ENCODE measurements at regions not wholly inside any gene's neighbourhood (a gene's known extent, or its start where the extent isn't known, plus 50 kb on each side); places are given as distances from the start of the nearest gene placed in this dataset.

DNA sequence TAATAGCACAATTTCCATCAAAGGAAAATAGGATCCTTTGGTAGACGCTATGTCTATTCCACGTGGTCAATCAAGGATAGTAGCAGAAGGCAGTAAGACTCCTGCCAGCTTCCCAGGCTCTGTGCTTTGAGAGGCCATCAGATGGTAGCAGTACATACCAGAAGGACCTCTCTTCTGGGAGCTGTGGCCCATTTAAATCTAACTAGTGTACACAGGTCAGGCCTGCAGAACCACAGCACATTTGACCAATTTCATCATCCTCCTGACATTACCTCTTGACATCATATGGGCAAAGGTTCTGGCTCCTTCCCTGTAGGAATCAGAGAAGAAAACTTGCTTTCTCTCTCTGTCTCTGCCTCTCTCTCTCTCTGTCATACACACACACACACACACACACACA lies 229.6 kb upstream of the HTR2A start:
- no peaks in the 10 kb centered on the region for H3K4me1 ChIP-seq (ENCODE audit: control insufficient read depth, insufficient read depth, low read length)
- CTCF ChIA-PET, result interaction anchor here (0.6 kb wide), 1 partner anchor 58 kb away, joined by 3 read pairs; no protein-coding TSS in a partner anchor
- no peak overlapping the region for H3K4me3 ChIP-seq (ENCODE audit: low read depth, low read length)
- POLR2A ChIA-PET, result no interaction called here
- no peak overlapping the region for H3K27ac ChIP-seq (ENCODE audit: extremely low read depth, low read depth, low read length)
- H3K9me3 ChIP-seq (ENCODE audit: control insufficient read depth, insufficient read depth, low read depth, low read length), result no peaks in the 10 kb centered on the region
- TF ChIP-seq HOXA7 (CRISPR knock-in tag; IDR thresholded peaks at IDR 0.05; ENCODE audit: borderline replicate concordance), result no peak
- no peak for TF ChIP-seq ZNF654 (tag by site-specific recombination; IDR thresholded peaks at IDR 0.05; ENCODE audit: low read depth)
- TF ChIP-seq HOXC10 (CRISPR knock-in tag; IDR thresholded peaks at IDR 0.05), result no peak
- TF ChIP-seq, protein P1, sequence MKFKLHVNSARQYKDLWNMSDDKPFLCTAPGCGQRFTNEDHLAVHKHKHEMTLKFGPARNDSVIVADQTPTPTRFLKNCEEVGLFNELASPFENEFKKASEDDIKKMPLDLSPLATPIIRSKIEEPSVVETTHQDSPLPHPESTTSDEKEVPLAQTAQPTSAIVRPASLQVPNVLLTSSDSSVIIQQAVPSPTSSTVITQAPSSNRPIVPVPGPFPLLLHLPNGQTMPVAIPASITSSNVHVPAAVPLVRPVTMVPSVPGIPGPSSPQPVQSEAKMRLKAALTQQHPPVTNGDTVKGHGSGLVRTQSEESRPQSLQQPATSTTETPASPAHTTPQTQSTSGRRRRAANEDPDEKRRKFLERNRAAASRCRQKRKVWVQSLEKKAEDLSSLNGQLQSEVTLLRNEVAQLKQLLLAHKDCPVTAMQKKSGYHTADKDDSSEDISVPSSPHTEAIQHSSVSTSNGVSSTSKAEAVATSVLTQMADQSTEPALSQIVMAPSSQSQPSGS (tag by site-specific recombination; IDR thresholded peaks at IDR 0.05; ENCODE audit: low read depth), result no peak
- TF ChIP-seq, protein P2, sequence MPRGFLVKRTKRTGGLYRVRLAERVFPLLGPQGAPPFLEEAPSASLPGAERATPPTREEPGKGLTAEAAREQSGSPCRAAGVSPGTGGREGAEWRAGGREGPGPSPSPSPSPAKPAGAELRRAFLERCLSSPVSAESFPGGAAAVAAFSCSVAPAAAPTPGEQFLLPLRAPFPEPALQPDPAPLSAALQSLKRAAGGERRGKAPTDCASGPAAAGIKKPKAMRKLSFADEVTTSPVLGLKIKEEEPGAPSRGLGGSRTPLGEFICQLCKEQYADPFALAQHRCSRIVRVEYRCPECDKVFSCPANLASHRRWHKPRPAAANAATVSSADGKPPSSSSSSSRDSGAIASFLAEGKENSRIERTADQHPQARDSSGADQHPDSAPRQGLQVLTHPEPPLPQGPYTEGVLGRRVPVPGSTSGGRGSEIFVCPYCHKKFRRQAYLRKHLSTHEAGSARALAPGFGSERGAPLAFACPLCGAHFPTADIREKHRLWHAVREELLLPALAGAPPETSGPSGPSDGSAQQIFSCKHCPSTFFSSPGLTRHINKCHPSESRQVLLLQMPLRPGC (tag by site-specific recombination; IDR thresholded peaks at IDR 0.05), result no peak
- TF ChIP-seq ZNF423 (tag by site-specific recombination; IDR thresholded peaks at IDR 0.05), result no peak
- no peak for TF ChIP-seq ZNF549 (tag by site-specific recombination; IDR thresholded peaks at IDR 0.05)
- TF ChIP-seq, protein P3, sequence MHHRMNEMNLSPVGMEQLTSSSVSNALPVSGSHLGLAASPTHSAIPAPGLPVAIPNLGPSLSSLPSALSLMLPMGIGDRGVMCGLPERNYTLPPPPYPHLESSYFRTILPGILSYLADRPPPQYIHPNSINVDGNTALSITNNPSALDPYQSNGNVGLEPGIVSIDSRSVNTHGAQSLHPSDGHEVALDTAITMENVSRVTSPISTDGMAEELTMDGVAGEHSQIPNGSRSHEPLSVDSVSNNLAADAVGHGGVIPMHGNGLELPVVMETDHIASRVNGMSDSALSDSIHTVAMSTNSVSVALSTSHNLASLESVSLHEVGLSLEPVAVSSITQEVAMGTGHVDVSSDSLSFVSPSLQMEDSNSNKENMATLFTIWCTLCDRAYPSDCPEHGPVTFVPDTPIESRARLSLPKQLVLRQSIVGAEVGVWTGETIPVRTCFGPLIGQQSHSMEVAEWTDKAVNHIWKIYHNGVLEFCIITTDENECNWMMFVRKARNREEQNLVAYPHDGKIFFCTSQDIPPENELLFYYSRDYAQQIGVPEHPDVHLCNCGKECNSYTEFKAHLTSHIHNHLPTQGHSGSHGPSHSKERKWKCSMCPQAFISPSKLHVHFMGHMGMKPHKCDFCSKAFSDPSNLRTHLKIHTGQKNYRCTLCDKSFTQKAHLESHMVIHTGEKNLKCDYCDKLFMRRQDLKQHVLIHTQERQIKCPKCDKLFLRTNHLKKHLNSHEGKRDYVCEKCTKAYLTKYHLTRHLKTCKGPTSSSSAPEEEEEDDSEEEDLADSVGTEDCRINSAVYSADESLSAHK (tag by site-specific recombination; IDR thresholded peaks at IDR 0.05), result no peak
- TF ChIP-seq, protein P4, sequence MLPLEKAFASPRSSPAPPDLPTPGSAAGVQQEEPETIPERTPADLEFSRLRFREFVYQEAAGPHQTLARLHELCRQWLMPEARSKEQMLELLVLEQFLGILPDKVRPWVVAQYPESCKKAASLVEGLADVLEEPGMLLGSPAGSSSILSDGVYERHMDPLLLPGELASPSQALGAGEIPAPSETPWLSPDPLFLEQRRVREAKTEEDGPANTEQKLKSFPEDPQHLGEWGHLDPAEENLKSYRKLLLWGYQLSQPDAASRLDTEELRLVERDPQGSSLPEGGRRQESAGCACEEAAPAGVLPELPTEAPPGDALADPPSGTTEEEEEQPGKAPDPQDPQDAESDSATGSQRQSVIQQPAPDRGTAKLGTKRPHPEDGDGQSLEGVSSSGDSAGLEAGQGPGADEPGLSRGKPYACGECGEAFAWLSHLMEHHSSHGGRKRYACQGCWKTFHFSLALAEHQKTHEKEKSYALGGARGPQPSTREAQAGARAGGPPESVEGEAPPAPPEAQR (tag by site-specific recombination; IDR thresholded peaks at IDR 0.05), result no peak
- TF ChIP-seq ZFP69B (tag by site-specific recombination; IDR thresholded peaks at IDR 0.05), result no peak
- no peak for TF ChIP-seq ZNF155 (tag by site-specific recombination; IDR thresholded peaks at IDR 0.05)
- TF ChIP-seq ZNF140 (tag by site-specific recombination; IDR thresholded peaks at IDR 0.05), result no peak
- no peak for TF ChIP-seq ZFHX2 (tag by site-specific recombination; conservative IDR thresholded peaks at IDR 0.05)
- TF ChIP-seq ZNF433 (tag by site-specific recombination; IDR thresholded peaks at IDR 0.05; ENCODE audit: low read depth), result no peak
- no peak for TF ChIP-seq ZNF10 (tag by site-specific recombination; IDR thresholded peaks at IDR 0.05)
- no peak for TF ChIP-seq SP2 (tag by site-specific recombination; IDR thresholded peaks at IDR 0.05)
- TF ChIP-seq GLI2 (tag by site-specific recombination; IDR thresholded peaks at IDR 0.05; ENCODE audit: borderline replicate concordance, low read depth), result no peak
- H3K36me3 ChIP-seq (ENCODE audit: control insufficient read depth in 2 of 2, insufficient read depth in 1 of 2, low read length in 2 of 2), result no peaks in the 10 kb centered on the region

DNA sequence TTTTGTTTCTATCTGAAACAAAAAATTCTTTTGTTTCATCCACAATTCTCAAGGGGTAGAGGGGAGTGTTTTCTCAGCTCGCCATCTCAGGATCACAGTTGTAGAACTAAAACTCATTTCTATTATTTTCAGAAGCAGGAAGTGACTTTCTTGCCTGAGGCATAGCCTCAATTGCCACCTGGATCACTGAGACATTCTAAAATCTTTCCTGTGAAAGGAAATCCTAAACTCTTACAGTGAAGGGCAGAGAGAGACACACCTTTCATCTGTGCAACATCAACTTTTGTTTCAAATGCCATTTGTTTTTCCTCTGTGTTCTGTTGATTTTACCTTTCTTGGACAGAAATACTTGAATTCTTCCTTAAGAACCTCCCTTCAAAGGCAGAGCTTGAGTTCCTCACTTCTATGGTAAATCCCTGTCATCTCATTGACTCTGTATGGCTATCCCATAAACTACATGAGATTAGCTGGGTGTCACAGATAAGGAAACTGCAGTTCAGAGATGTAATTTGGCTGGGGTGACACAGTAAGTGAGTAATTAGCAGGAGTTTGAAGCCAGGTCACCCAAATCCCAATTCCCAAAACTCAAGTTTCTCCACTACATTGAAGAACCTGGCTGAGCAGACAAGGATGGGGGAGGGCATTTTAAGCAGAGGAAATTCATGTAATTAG lies 224.4 kb upstream of the HTR2A start:
- no peak overlapping the region for H3K4me3 ChIP-seq (ENCODE audit: low read depth, low read length)
- CTCF ChIA-PET, result interaction anchor here (0.6 kb wide), 1 partner anchor 34 kb away, joined by 3 read pairs; no protein-coding TSS in a partner anchor
- POLR2A ChIA-PET, result no interaction called here
- H3K36me3 ChIP-seq (ENCODE audit: control insufficient read depth in 2 of 2, insufficient read depth in 1 of 2, low read length in 2 of 2), result no peaks in the 10 kb centered on the region
- H3K9me3 ChIP-seq (ENCODE audit: control insufficient read depth, insufficient read depth, low read depth, low read length), result no peaks in the 10 kb centered on the region
- no peaks in the 10 kb centered on the region; the same call in 1 of the 2 replicates for H3K4me1 ChIP-seq (ENCODE audit: control insufficient read depth, insufficient read depth, low read length)
- H3K27ac ChIP-seq (ENCODE audit: extremely low read depth, low read depth, low read length), result no peak overlapping the region
- TF ChIP-seq HOXC10 (CRISPR knock-in tag; IDR thresholded peaks at IDR 0.05) (no peak), ZFP41 (tag by site-specific recombination; IDR thresholded peaks at IDR 0.05; ENCODE audit: borderline replicate concordance) (no peak), SP7 (tag by site-specific recombination; IDR thresholded peaks at IDR 0.05) (no peak), ZNF133 (tag by site-specific recombination; IDR thresholded peaks at IDR 0.05) (no peak), ZNF529 (tag by site-specific recombination; IDR thresholded peaks at IDR 0.05; ENCODE audit: insufficient replicate concordance) (no peak), ZNF394 (tag by site-specific recombination; IDR thresholded peaks at IDR 0.05; ENCODE audit: borderline replicate concordance) (no peak), ZNF266 (tag by site-specific recombination; IDR thresholded peaks at IDR 0.05; ENCODE audit: low read depth) (no peak), ZNF48 (tag by site-specific recombination; IDR thresholded peaks at IDR 0.05) (no peak), ZNF660 (tag by site-specific recombination; IDR thresholded peaks at IDR 0.05) (no peak)
- TF ChIP-seq, protein P5, sequence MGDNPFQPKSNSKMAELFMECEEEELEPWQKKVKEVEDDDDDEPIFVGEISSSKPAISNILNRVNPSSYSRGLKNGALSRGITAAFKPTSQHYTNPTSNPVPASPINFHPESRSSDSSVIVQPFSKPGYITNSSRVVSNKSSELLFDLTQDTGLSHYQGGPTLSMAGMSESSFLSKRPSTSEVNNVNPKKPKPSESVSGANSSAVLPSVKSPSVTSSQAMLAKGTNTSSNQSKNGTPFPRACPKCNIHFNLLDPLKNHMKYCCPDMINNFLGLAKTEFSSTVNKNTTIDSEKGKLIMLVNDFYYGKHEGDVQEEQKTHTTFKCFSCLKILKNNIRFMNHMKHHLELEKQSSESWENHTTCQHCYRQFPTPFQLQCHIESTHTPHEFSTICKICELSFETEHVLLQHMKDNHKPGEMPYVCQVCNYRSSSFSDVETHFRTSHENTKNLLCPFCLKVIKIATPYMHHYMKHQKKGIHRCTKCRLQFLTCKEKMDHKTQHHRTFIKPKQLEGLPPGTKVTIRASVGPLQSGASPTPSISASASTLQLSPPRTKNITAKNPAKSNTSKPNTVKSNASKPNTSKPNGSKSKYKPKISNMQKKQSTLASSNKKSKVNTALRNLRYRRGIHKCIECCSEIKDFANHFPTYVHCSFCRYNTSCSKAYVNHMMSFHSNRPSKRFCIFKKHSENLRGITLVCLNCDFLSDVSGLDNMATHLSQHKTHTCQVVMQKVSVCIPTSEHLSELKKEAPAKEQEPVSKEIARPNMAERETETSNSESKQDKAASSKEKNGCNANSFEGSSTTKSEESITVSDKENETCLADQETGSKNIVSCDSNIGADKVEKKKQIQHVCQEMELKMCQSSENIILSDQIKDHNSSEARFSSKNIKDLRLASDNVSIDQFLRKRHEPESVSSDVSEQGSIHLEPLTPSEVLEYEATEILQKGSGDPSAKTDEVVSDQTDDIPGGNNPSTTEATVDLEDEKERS (tag by site-specific recombination; IDR thresholded peaks at IDR 0.05), result no peak
